Natural killer cell (primary cell): ENCODE measurements at regions not wholly inside any gene's neighbourhood (a gene's known extent, or its start where the extent isn't known, plus 50 kb on each side); places are given as distances from the start of the nearest gene placed in this dataset.

Experiments used
- ATAC-seq, 3 donors: fragments of 150-1000 bp in 2 of 3; fragments of 200-7000 bp in 1 of 3; cut with Tn5 transposase; 1 replicate in 1 of 3; 2 replicates in 2 of 3; pipeline ENCODE4 v1.10.0; 2021; ENCODE audit warnings: mild to moderate bottlenecking in 2 of 3, moderate library complexity in 2 of 3
- DNase-seq, 2 donors: peaks; one replicate each; pipeline versions ENCODE4 v3.0.0 to v3.0.0-alpha.2; 2013 to 2021; ENCODE audit warnings: mixed read lengths in 1 of 2
- H3K27ac ChIP-seq: one replicate; pipeline ENCODE4 v1.5.1; 2013; ENCODE audit warnings: mild to moderate bottlenecking, low read length
- H3K27me3 ChIP-seq: one replicate; pipeline ENCODE4 v1.6.1; 2013; ENCODE audit warnings: low read length; ENCODE audit not compliant: control insufficient read depth, insufficient read depth
- H3K36me3 ChIP-seq: one replicate; pipeline ENCODE4 v1.6.1; 2013; ENCODE audit warnings: low read length; ENCODE audit not compliant: control insufficient read depth, insufficient read depth
- H3K4me1 ChIP-seq: one replicate; pipeline ENCODE4 v1.6.1; 2013; ENCODE audit warnings: low read length; ENCODE audit not compliant: control insufficient read depth, insufficient read depth
- H3K4me3 ChIP-seq: one replicate; pipeline ENCODE4 v1.5.1; 2013; ENCODE audit warnings: low read length
- H3K9me3 ChIP-seq: one replicate; pipeline ENCODE4 v1.6.1; 2013; ENCODE audit warnings: low read length; ENCODE audit not compliant: control insufficient read depth, insufficient read depth
- H3K27ac Mint-ChIP-seq, 2 donors: one replicate each; pipeline ENCODE4 v1.8.0; 2022; ENCODE audit warnings: mild to moderate bottlenecking in 2 of 2, mixed read lengths in 2 of 2, moderate library complexity in 1 of 2
- H3K27me3 Mint-ChIP-seq, 2 donors: one replicate each; pipeline ENCODE4 v1.8.0; 2022; ENCODE audit warnings: low read depth in 2 of 2, mixed read lengths in 2 of 2
- H3K36me3 Mint-ChIP-seq: one replicate; pipeline ENCODE4 v1.8.0; 2022; ENCODE audit warnings: mixed read lengths
- H3K4me1 Mint-ChIP-seq, 2 donors: one replicate each; pipeline ENCODE4 v1.8.0; 2022; ENCODE audit warnings: mixed read lengths in 2 of 2
- H3K4me3 Mint-ChIP-seq: one replicate; pipeline ENCODE4 v1.8.0; 2022; ENCODE audit warnings: mild to moderate bottlenecking, moderate library complexity, mixed read lengths
- H3K9me3 Mint-ChIP-seq, 2 donors: one replicate each; pipeline ENCODE4 v1.8.0; 2022; ENCODE audit warnings: mixed read lengths in 2 of 2
- CTCF ChIP-seq: fragments of 200-600 bp; IDR thresholded peaks from one replicate; pipeline ENCODE4 v1.8.0; 2022; ENCODE audit warnings: antibody characterized with exemption
- WGBS: methylation state at CpG from one replicate; pipeline ENCODE4 v1.1.7; 2013; ENCODE audit warnings: missing lambda C conversion rate; ENCODE audit not compliant: insufficient coverage; 5-methylcytosine and 5-hydroxymethylcytosine counted together
- intact Hi-C: fragments of 100-400 bp; cut with micrococcal nuclease; formaldehyde crosslinking; loops from one replicate; pipeline ENCODE4 v1.14.2; 2022

GRCh38 chr2:198314559-198315153, 510.3 kb downstream of the PLCL1 start:
- peak in 1 of 3 donors; percentile 35 for ATAC-seq
- no peaks in the 10 kb centered on the region for H3K9me3 Mint-ChIP-seq

GRCh38 chr2:198312596-198313483, 508.4 kb downstream of the PLCL1 start:
- intact Hi-C loops = no loop called here

More at GRCh38 chr2:198314559-198315153, 510.3 kb downstream of the PLCL1 start:
- Mint-ChIP-seq H3K36me3 (no peaks in the 10 kb centered on the region), H3K4me1 (no peaks in the 10 kb centered on the region), H3K27ac (no peak overlapping the region), H3K4me3 (no peak overlapping the region), H3K27me3 (peaks cover 17 to 29% of the 10 kb centered on the region in 2 donors)
- Histone ChIP-seq H3K4me1 (no peaks in the 10 kb centered on the region), H3K27me3 (peaks cover 7% of the 10 kb centered on the region), H3K27ac (no peak overlapping the region), H3K36me3 (no peaks in the 10 kb centered on the region), H3K9me3 (no peaks in the 10 kb centered on the region), H3K4me3 (no peak overlapping the region)
- WGBS = 15% methylated on average over 8 of the region's 8 CpGs
- intact Hi-C loops = loop anchor here (1.0 kb wide), 2 partner anchors 1174 to 1425 kb away; no protein-coding TSS in a partner anchor
- DNase-seq = peak in 1 of 2 donors; percentile 70
- TF ChIP-seq CTCF = peak; percentile 57

GRCh38 chr2:198311020-198311419, 506.6 kb downstream of the PLCL1 start:
- Mint-ChIP-seq H3K27me3 (peaks cover 17 to 24% of the 10 kb centered on the region in 2 donors), H3K9me3 (no peaks in the 10 kb centered on the region), H3K4me1 (no peaks in the 10 kb centered on the region), H3K4me3 (no peak overlapping the region), H3K36me3 (no peaks in the 10 kb centered on the region), H3K27ac (no peak overlapping the region)
- TF ChIP-seq CTCF = no peak
- Histone ChIP-seq H3K9me3 (no peaks in the 10 kb centered on the region), H3K27me3 (peaks cover 6% of the 10 kb centered on the region), H3K4me1 (no peaks in the 10 kb centered on the region), H3K4me3 (no peak overlapping the region), H3K27ac (no peak overlapping the region), H3K36me3 (no peaks in the 10 kb centered on the region)
- 78% methylated on average over 4 of the region's 5 CpGs for WGBS
- intact Hi-C loops = no loop called here
- ATAC-seq (no peak), DNase-seq (no peak)

More at GRCh38 chr2:198312596-198313483, 508.4 kb downstream of the PLCL1 start:
- TF ChIP-seq CTCF = no peak
- Mint-ChIP-seq H3K36me3 (no peaks in the 10 kb centered on the region), H3K4me1 (no peaks in the 10 kb centered on the region), H3K9me3 (no peaks in the 10 kb centered on the region), H3K27ac (no peak overlapping the region), H3K4me3 (no peak overlapping the region), H3K27me3 (peaks cover 17 to 28% of the 10 kb centered on the region in 2 donors)
- DNase-seq = no peak
- no peaks in the 10 kb centered on the region for H3K36me3 ChIP-seq
- H3K27ac ChIP-seq = no peak overlapping the region
- WGBS = 88% methylated on average over 11 of the region's 11 CpGs
- no peak overlapping the region for H3K4me3 ChIP-seq
- no peak for ATAC-seq
- no peaks in the 10 kb centered on the region for H3K9me3 ChIP-seq
- H3K4me1 ChIP-seq = no peaks in the 10 kb centered on the region
- peaks cover 7% of the 10 kb centered on the region for H3K27me3 ChIP-seq
